H1 (cell line): ENCODE measurements at regions not wholly inside any gene's neighbourhood (a gene's known extent, or its start where the extent isn't known, plus 50 kb on each side); places are given as distances from the start of the nearest gene placed in this dataset.

Source experiments
- ATF2 ChIP-seq: IDR thresholded peaks from 2 replicates; pipeline ENCODE4 v1.6.1; 2012; ENCODE audit warnings: low read length, inconsistent platforms
- CTCF ChIP-seq, 3 experiments: IDR thresholded peaks; 1 replicate in 2 of 3; 2 replicates in 1 of 3; pipeline versions ENCODE4 v1.5.1 to v1.6.1; 2011; ENCODE audit warnings: low read length in 3 of 3, mild to moderate bottlenecking in 3 of 3, inconsistent platforms in 2 of 3, low read depth in 1 of 3, moderate library complexity in 1 of 3; ENCODE audit not compliant: insufficient read depth in 1 of 3; ENCODE audit errors: control extremely low read depth in 1 of 3
- POLR2A ChIP-seq, 2 experiments: IDR thresholded peaks; 1 replicate in 1 of 2; 2 replicates in 1 of 2; pipeline ENCODE4 v1.6.1; 2011; ENCODE audit warnings: low read depth in 2 of 2, low read length in 2 of 2, mild to moderate bottlenecking in 2 of 2; ENCODE audit errors: control extremely low read depth in 1 of 2

- TF ChIP-seq POLR2A (IDR thresholded peaks at IDR 0.05; ENCODE audit: control extremely low read depth in 1 of 2, low read depth in 2 of 2, low read length in 2 of 2) (no peak), ATF2 (no peak), CTCF (IDR thresholded peaks at IDR 0.05; ENCODE audit: control extremely low read depth in 1 of 3, insufficient read depth in 1 of 3, low read depth in 1 of 3, low read length in 3 of 3) (no peak)
Observed at GRCh38 chr3:156760333-156760732, 65.8 kb upstream of the LEKR1 start.
